GM19324 (cell line): ENCODE measurements at regions not wholly inside any gene's neighbourhood (a gene's known extent, or its start where the extent isn't known, plus 50 kb on each side); places are given as distances from the start of the nearest gene placed in this dataset.

Experiments
- ATAC-seq: cut with Tn5 transposase; IDR thresholded peaks from one replicate; pipeline ENCODE4 v1.9.1; 2021; ENCODE audit warnings: mild to moderate bottlenecking, moderate library complexity; ENCODE audit not compliant: unreplicated experiment, low FRiP score

- no peak for ATAC-seq
Measured at GRCh38 chr12:77510985-77511384, 319.7 kb upstream of the NAV3 start.

- no peak for ATAC-seq
Measured at GRCh38 chr12:77504466-77504865, 326.2 kb upstream of the NAV3 start.

- no peak for ATAC-seq
Measured at GRCh38 chr12:77500089-77500488, 330.6 kb upstream of the NAV3 start.

GRCh38 chr12:77497647-77498046 is 333.0 kb upstream of the NAV3 start:
- ATAC-seq = no peak

- ATAC-seq = no peak
Measured at GRCh38 chr12:77496714-77497113, 334.0 kb upstream of the NAV3 start.

- no peak for ATAC-seq
Measured at GRCh38 chr12:77494296-77494695, 336.4 kb upstream of the NAV3 start.

- ATAC-seq = no peak
Measured at GRCh38 chr12:77493302-77494168, 337.2 kb upstream of the NAV3 start.

GRCh38 chr12:77492536-77492935 is 338.2 kb upstream of the NAV3 start:
- no peak for ATAC-seq

GRCh38 chr12:77489331-77489970 is 341.2 kb upstream of the NAV3 start:
- ATAC-seq = no peak

- ATAC-seq = no peak
Measured at GRCh38 chr12:77488041-77488620, 342.6 kb upstream of the NAV3 start.

GRCh38 chr12:77486872-77487271 is 343.8 kb upstream of the NAV3 start:
- no peak for ATAC-seq

GRCh38 chr12:77485961-77486854 is 344.5 kb upstream of the NAV3 start:
- ATAC-seq = no peak

- no peak for ATAC-seq
Measured at GRCh38 chr12:77481687-77482086, 349.0 kb upstream of the NAV3 start.

- no peak for ATAC-seq
Measured at GRCh38 chr12:77477907-77478533, 352.7 kb upstream of the NAV3 start.

- ATAC-seq = no peak
Measured at GRCh38 chr12:77471801-77472200, 358.9 kb upstream of the NAV3 start.

- ATAC-seq = no peak
Measured at GRCh38 chr12:77469578-77470333, 360.9 kb upstream of the NAV3 start.

GRCh38 chr12:77442633-77443032 is 377.3 kb upstream of the E2F7 start:
- no peak for ATAC-seq

GRCh38 chr12:77439749-77440148 is 374.4 kb upstream of the E2F7 start:
- ATAC-seq = no peak

GRCh38 chr12:77438644-77439043 is 373.3 kb upstream of the E2F7 start:
- no peak for ATAC-seq
